ENCODE measurements at regions not wholly inside any gene's neighbourhood (a gene's known extent, or its start where the extent isn't known, plus 50 kb on each side); places are given as distances from the start of the nearest gene placed in this dataset.
A peak's percentile ranks its signal among the peaks of the same experiment; 100 is the strongest.

GRCh38 chr14:39491134-39491571, 58.9 kb upstream of the FBXO33 start:
- Histone ChIP-seq H2AFZ (ENCODE audit: insufficient read depth, low read length, poor library complexity) (no peak overlapping the region), H2BK120ac (ENCODE audit: insufficient read depth, low read length, poor library complexity) (no peak overlapping the region), H3K18ac (ENCODE audit: low read length) (no peak overlapping the region), H3K14ac (ENCODE audit: low read length) (no peak overlapping the region), H3K4me3 (ENCODE audit: low read depth, low read length) (no peak overlapping the region), H3K27me3 (ENCODE audit: insufficient read depth, low read length) (no peaks in the 10 kb centered on the region), H3K4me1 (ENCODE audit: control insufficient read depth in 1 of 2, insufficient read depth in 2 of 2, low read length in 2 of 2) (no peaks in the 10 kb centered on the region), H3K79me1 (ENCODE audit: low read length) (no peaks in the 10 kb centered on the region), H3K79me2 (ENCODE audit: control insufficient read depth, insufficient read depth, low read length, poor library complexity) (no peaks in the 10 kb centered on the region), H3K23ac (ENCODE audit: low read length) (no peak overlapping the region), H4K91ac (ENCODE audit: low read depth, low read length) (no peak overlapping the region), H4K8ac (ENCODE audit: low read depth, low read length) (no peak overlapping the region), H3K9me3 (ENCODE audit: insufficient read depth, low read depth, low read length) (peaks cover 2% of the 10 kb centered on the region), H2BK12ac (ENCODE audit: low read length) (no peak overlapping the region), H3K9ac (ENCODE audit: low read length) (no peak overlapping the region), H2BK5ac (ENCODE audit: low read depth, low read length, poor library complexity) (no peak overlapping the region), H3K27ac (ENCODE audit: low read depth, low read length) (no peak overlapping the region), H2AK5ac (ENCODE audit: low read length) (no peak overlapping the region), H3K4ac (ENCODE audit: low read depth, low read length) (no peak overlapping the region), H3K36me3 (ENCODE audit: control insufficient read depth in 1 of 2, insufficient read depth in 2 of 2, low read length in 2 of 2) (no peaks in the 10 kb centered on the region), H3K4me2 (ENCODE audit: low read length) (no peak overlapping the region), H4K12ac (ENCODE audit: low read depth, low read length) (no peak overlapping the region)
- peak in 1 of 2 donors; percentile 68 for DNase-seq
- WGBS (ENCODE audit: extremely low coverage, insufficient coverage, insufficient read length): no CpG with 5 or more reads among the region's 3 CpGs

GRCh38 chr14:39488600-39488999, 56.4 kb upstream of the FBXO33 start:
- no peaks in the 10 kb centered on the region for H3K79me2 ChIP-seq (ENCODE audit: control insufficient read depth, insufficient read depth, low read length, poor library complexity)
- no peak overlapping the region for H3K4ac ChIP-seq (ENCODE audit: low read depth, low read length)
- no peak overlapping the region for H2AFZ ChIP-seq (ENCODE audit: insufficient read depth, low read length, poor library complexity)
- H3K4me2 ChIP-seq (ENCODE audit: low read length): no peak overlapping the region
- H4K91ac ChIP-seq (ENCODE audit: low read depth, low read length): no peak overlapping the region
- H3K36me3 ChIP-seq (ENCODE audit: control insufficient read depth in 1 of 2, insufficient read depth in 2 of 2, low read length in 2 of 2): no peaks in the 10 kb centered on the region
- no peaks in the 10 kb centered on the region for H3K9me3 ChIP-seq (ENCODE audit: insufficient read depth, low read depth, low read length)
- H3K23ac ChIP-seq (ENCODE audit: low read length): no peak overlapping the region
- H4K12ac ChIP-seq (ENCODE audit: low read depth, low read length): no peak overlapping the region
- H4K8ac ChIP-seq (ENCODE audit: low read depth, low read length): no peak overlapping the region
- no peak overlapping the region for H3K27ac ChIP-seq (ENCODE audit: low read depth, low read length)
- WGBS (ENCODE audit: extremely low coverage, insufficient coverage, insufficient read length): no CpG with 5 or more reads among the region's 1 CpG
- no peak overlapping the region for H3K9ac ChIP-seq (ENCODE audit: low read length)
- no peak overlapping the region for H2AK5ac ChIP-seq (ENCODE audit: low read length)
- H2BK5ac ChIP-seq (ENCODE audit: low read depth, low read length, poor library complexity): no peak overlapping the region
- no peak overlapping the region for H3K14ac ChIP-seq (ENCODE audit: low read length)
- no peaks in the 10 kb centered on the region for H3K4me1 ChIP-seq (ENCODE audit: control insufficient read depth in 1 of 2, insufficient read depth in 2 of 2, low read length in 2 of 2)
- no peak overlapping the region for H2BK120ac ChIP-seq (ENCODE audit: insufficient read depth, low read length, poor library complexity)
- no peak overlapping the region for H3K4me3 ChIP-seq (ENCODE audit: low read depth, low read length)
- H3K27me3 ChIP-seq (ENCODE audit: insufficient read depth, low read length): no peaks in the 10 kb centered on the region
- H3K18ac ChIP-seq (ENCODE audit: low read length): no peak overlapping the region
- no peaks in the 10 kb centered on the region for H3K79me1 ChIP-seq (ENCODE audit: low read length)
- no peak for DNase-seq
- no peak overlapping the region for H2BK12ac ChIP-seq (ENCODE audit: low read length)

GRCh38 chr14:39483682-39484081, 51.4 kb upstream of the FBXO33 start:
- Histone ChIP-seq H3K9ac (ENCODE audit: low read length) (no peak overlapping the region), H3K36me3 (ENCODE audit: control insufficient read depth in 1 of 2, insufficient read depth in 2 of 2, low read length in 2 of 2) (no peaks in the 10 kb centered on the region), H4K8ac (ENCODE audit: low read depth, low read length) (no peak overlapping the region), H3K79me2 (ENCODE audit: control insufficient read depth, insufficient read depth, low read length, poor library complexity) (no peaks in the 10 kb centered on the region), H3K14ac (ENCODE audit: low read length) (no peak overlapping the region), H2BK5ac (ENCODE audit: low read depth, low read length, poor library complexity) (no peak overlapping the region), H3K79me1 (ENCODE audit: low read length) (no peaks in the 10 kb centered on the region), H3K18ac (ENCODE audit: low read length) (no peak overlapping the region), H2BK120ac (ENCODE audit: insufficient read depth, low read length, poor library complexity) (no peak overlapping the region), H3K27me3 (ENCODE audit: insufficient read depth, low read length) (no peaks in the 10 kb centered on the region), H3K4me3 (ENCODE audit: low read depth, low read length) (no peak overlapping the region), H3K4me2 (ENCODE audit: low read length) (no peak overlapping the region), H3K23ac (ENCODE audit: low read length) (no peak overlapping the region), H2AK5ac (ENCODE audit: low read length) (no peak overlapping the region), H3K9me3 (ENCODE audit: insufficient read depth, low read depth, low read length) (no peaks in the 10 kb centered on the region), H3K4me1 (ENCODE audit: control insufficient read depth in 1 of 2, insufficient read depth in 2 of 2, low read length in 2 of 2) (no peaks in the 10 kb centered on the region), H2BK12ac (ENCODE audit: low read length) (no peak overlapping the region), H4K12ac (ENCODE audit: low read depth, low read length) (no peak overlapping the region), H3K27ac (ENCODE audit: low read depth, low read length) (no peak overlapping the region), H3K4ac (ENCODE audit: low read depth, low read length) (no peak overlapping the region), H2AFZ (ENCODE audit: insufficient read depth, low read length, poor library complexity) (no peak overlapping the region), H4K91ac (ENCODE audit: low read depth, low read length) (no peak overlapping the region)
- DNase-seq: no peak
- no CpG with 5 or more reads among the region's 1 CpG for WGBS (ENCODE audit: extremely low coverage, insufficient coverage, insufficient read length)

All from trophoblast cell (in vitro differentiated cells and primary cell).